Cardiac fibroblast (primary cell): ENCODE measurements at regions not wholly inside any gene's neighbourhood (a gene's known extent, or its start where the extent isn't known, plus 50 kb on each side); places are given as distances from the start of the nearest gene placed in this dataset.
"Not testable (repeated sequence)": the region's sequence is repeated elsewhere in the genome, so short reads cannot be mapped to it uniquely, and the experiment has no call there.

Experiments
- DNase-seq, 2 donors: peaks; one replicate each; pipeline versions ENCODE4 v3.0.0 to v3.0.0-alpha.2; 2010; ENCODE audit warnings: low read depth in 2 of 2
- H3K4me3 ChIP-seq, 2 donors: replicated peaks in 1 of 2; 1 replicate in 1 of 2; 2 replicates in 1 of 2; pipeline ENCODE4 v1.5.1; 2011; ENCODE audit warnings: low read depth in 2 of 2, low read length in 2 of 2, mild to moderate bottlenecking in 2 of 2, moderate library complexity in 1 of 2
- CTCF ChIP-seq: IDR thresholded peaks from one replicate; pipeline ENCODE4 v1.5.1; 2011; ENCODE audit warnings: low read depth, mild to moderate bottlenecking, low read length, inconsistent platforms

GRCh38 chr6:140007525-140007924, 633.1 kb upstream of the CITED2 start:
- H3K4me3 ChIP-seq = no peak overlapping the region
- no peak for DNase-seq
- TF ChIP-seq CTCF = no peak

DNA sequence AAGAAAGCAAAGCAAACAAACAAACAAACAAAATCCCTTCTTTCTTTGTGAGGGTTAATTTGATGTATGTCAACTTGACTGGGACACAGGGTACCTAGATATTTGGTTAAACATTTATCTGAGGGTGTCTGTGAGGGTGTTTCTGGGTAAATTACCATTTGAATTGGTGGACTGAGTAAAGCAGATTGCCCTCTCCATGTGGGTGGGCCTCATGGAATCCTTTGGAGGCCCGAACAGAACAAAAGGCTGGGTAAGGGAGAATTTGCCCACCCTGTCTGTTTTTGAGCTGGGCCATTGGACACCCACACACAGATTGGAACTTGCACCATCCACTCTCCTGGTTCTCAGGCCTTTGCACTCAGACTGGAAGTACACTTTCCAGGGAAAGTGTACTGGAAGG, 628.8 kb upstream of the CITED2 start:
- TF ChIP-seq CTCF = no peak
- no peak overlapping the region for H3K4me3 ChIP-seq
- DNase-seq = no peak

DNA sequence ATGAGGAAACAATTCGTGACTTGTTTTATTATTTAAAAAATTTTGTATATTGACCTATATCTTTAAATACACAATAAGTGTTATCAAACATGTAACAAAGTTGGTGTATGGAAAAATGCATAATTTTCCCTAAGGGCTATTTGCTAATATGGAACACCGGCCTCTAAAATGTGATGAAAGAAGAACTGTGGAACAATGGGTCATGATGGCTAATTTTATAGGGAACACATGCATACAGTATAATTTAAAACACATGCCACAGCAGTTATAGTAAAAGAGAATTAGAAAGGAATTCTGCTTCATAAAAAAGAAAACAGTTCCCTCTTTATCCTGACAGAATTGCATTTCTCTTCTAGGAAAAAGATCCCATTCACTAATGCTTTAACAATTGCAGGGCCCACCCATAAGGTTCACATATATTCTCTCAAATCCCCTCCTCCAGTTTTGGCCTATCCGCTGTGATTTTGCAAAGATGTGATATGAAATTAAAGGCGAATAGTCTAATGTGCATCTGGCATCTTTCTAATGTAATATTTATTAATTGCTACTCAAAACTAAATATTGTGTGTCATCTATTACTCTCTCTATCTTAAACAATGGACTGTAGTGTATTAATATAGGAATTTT, 628.1 kb upstream of the CITED2 start:
- H3K4me3 ChIP-seq = no peak overlapping the region
- peak in 1 of 2 donors; percentile 25 for DNase-seq
- no peak for TF ChIP-seq CTCF

- peak; percentile 35 to 39 for DNase-seq
- no peak overlapping the region for H3K4me3 ChIP-seq
- TF ChIP-seq CTCF = no peak
Observed at GRCh38 chr6:140001821-140002341, 627.4 kb upstream of the CITED2 start.

GRCh38 chr6:140001005-140001404, 626.6 kb upstream of the CITED2 start:
- DNase-seq = peak in 1 of 2 donors; percentile 33
- TF ChIP-seq CTCF = no peak
- H3K4me3 ChIP-seq = no peak overlapping the region

GRCh38 chr6:139999661-140000060, 625.2 kb upstream of the CITED2 start:
- not testable (repeated sequence) for DNase-seq, H3K4me3 ChIP-seq

DNA sequence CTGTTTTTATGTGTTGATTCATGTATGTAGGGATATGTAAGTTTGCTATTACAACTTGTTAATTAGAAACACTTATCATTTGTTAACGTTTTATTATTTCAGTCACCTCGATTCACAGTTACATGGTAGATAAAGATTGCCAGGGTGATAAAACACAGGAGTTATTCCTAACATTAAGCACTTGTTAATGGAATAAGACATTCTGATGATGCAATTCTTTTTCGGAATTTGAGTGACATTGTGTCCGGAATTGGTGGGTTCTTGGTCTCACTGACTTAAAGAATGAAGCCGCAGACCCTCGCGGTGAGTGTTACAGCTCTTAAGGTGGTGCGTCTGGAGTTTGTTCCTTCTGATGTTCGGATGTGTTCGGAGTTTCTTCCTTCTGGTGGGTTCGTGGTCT, 624.0 kb upstream of the CITED2 start:
- DNase-seq, H3K4me3 ChIP-seq: not testable (repeated sequence)

GRCh38 chr6:139996253-139996834, 621.9 kb upstream of the CITED2 start:
- no peak overlapping the region for H3K4me3 ChIP-seq
- DNase-seq = peak in 1 of 2 donors; percentile 20
- no peak for TF ChIP-seq CTCF
